ENCODE measurements at regions not wholly inside any gene's neighbourhood (a gene's known extent, or its start where the extent isn't known, plus 50 kb on each side); places are given as distances from the start of the nearest gene placed in this dataset.

- H3K36me3 ChIP-seq (ENCODE audit: control insufficient read depth, insufficient read depth, low read length): no peaks in the 10 kb centered on the region
- peaks cover 4% of the 10 kb centered on the region; the same call in 1 of the 2 replicates for H3K9me3 ChIP-seq (replicated peaks; ENCODE audit: control insufficient read depth, insufficient read depth, low read depth, low read length)
- no TSS peak for BruUV-seq (replicated peaks)
- no peak overlapping the region for H3K9ac ChIP-seq (ENCODE audit: insufficient read depth in 1 of 2, low read depth in 2 of 2, low read length in 2 of 2)
- ATAC-seq (no peak), DNase-seq (ENCODE audit: extremely low read depth in 1 of 4, low spot score in 3 of 4) (no peak), FAIRE-seq (no peak)
- peaks cover 27 to 64% of the 10 kb centered on the region in 2 experiments for H3K27me3 ChIP-seq (ENCODE audit: control insufficient read depth in 2 of 2, insufficient read depth in 2 of 2, low read length in 2 of 2)
- H3K4me3 ChIP-seq: no peak overlapping the region
- TF ChIP-seq POU5F1 (IDR thresholded peaks at IDR 0.05; ENCODE audit: borderline replicate concordance, low read depth, low read length, partially characterized antibody) (no peak), HMG20B (CRISPR knock-in tag; IDR thresholded peaks at IDR 0.05) (no peak), RFX1 (IDR thresholded peaks at IDR 0.05) (no peak), NEUROD1 (IDR thresholded peaks at IDR 0.05; ENCODE audit: borderline replicate concordance, low read depth, low read length, partially characterized antibody) (no peak), E2F3 (CRISPR knock-in tag; IDR thresholded peaks at IDR 0.05) (no peak), ZNF277 (CRISPR knock-in tag; IDR thresholded peaks at IDR 0.05; ENCODE audit: borderline replicate concordance) (no peak), U2AF1 (optimal IDR thresholded peaks at IDR 0.05; ENCODE audit: low read depth, low read length) (no peak), RFX5 (IDR thresholded peaks at IDR 0.05; ENCODE audit: low read depth, low read length) (no peak), GTF2B (IDR thresholded peaks at IDR 0.05; ENCODE audit: extremely low read depth, insufficient read length) (no peak)
- no peaks in the 10 kb centered on the region for H4K20me1 ChIP-seq (replicated peaks; ENCODE audit: control insufficient read depth, insufficient read depth, low read length)
- H3K4me1 ChIP-seq (replicated peaks in 1 of 2; ENCODE audit: control insufficient read depth in 2 of 2, insufficient read depth in 2 of 2, low read length in 2 of 2): 0 out of 5 replicates have a peak, but pooled peaks cover 0 to 5% of the 10 kb centered on the region in 2 experiments
- H3K79me2 ChIP-seq (ENCODE audit: control insufficient read depth, insufficient read depth, low read length): no peaks in the 10 kb centered on the region
- no peak overlapping the region for H2AFZ ChIP-seq (ENCODE audit: low read depth, low read length)
- in situ Hi-C loops (cut with MboI): no loop called here
- POLR2A ChIA-PET: no interaction called here
- H3K4me2 ChIP-seq (ENCODE audit: insufficient read depth, low read length): no peak overlapping the region
- no peaks in the 10 kb centered on the region for H3K9me1 ChIP-seq (ENCODE audit: control insufficient read depth, insufficient read depth, low read length)
- WGBS (ENCODE audit: insufficient coverage, low coverage, missing lambda C conversion rate): 5% methylated on average over 8 of the region's 8 CpGs
- intact Hi-C loops (cut with micrococcal nuclease): no loop called here
- no peak overlapping the region for H3K27ac ChIP-seq (ENCODE audit: extremely low read depth, low read depth, low read length)
- CTCF ChIA-PET (ENCODE audit: low intra/inter-chr PET ratio): interaction anchor here (0.6 kb wide), 1 partner anchor 71 kb away, joined by 3 read pairs; no protein-coding TSS in a partner anchor
Observed at GRCh38 chr17:77722366-77722765, 236.1 kb upstream of the TNRC6C start.
